ENCODE measurements at regions not wholly inside any gene's neighbourhood (a gene's known extent, or its start where the extent isn't known, plus 50 kb on each side); places are given as distances from the start of the nearest gene placed in this dataset.

- no peaks in the 10 kb centered on the region for H3K36me3 ChIP-seq (ENCODE audit: insufficient read depth, low read length)
- TF ChIP-seq EZH2 (IDR thresholded peaks at IDR 0.05; ENCODE audit: insufficient read depth, low read length): no peak
- TF ChIP-seq CTCF (IDR thresholded peaks at IDR 0.05; ENCODE audit: insufficient read depth, low read depth, low read length): no peak
- H3K4me1 ChIP-seq (ENCODE audit: insufficient read depth, low read length): no peaks in the 10 kb centered on the region
- no peak overlapping the region for H3K9ac ChIP-seq (ENCODE audit: low read length)
- no peaks in the 10 kb centered on the region for H3K27me3 Mint-ChIP-seq (ENCODE audit: low read depth, unreplicated experiment)
- H3K4me2 ChIP-seq (ENCODE audit: low read length): no peak overlapping the region
- no peaks in the 10 kb centered on the region for H3K9me3 Mint-ChIP-seq (ENCODE audit: unreplicated experiment)
- no peak for DNase-seq (ENCODE audit: low read depth)
- H3K4me3 Mint-ChIP-seq (ENCODE audit: unreplicated experiment): no peak overlapping the region
- no peaks in the 10 kb centered on the region for H3K4me1 Mint-ChIP-seq (ENCODE audit: low read depth, unreplicated experiment)
- no peaks in the 10 kb centered on the region for H3K27me3 ChIP-seq (ENCODE audit: insufficient read depth, low read length)
- FAIRE-seq: no peak
- H2AFZ ChIP-seq (ENCODE audit: low read depth, low read length): no peak overlapping the region
- H4K20me1 ChIP-seq (ENCODE audit: insufficient read depth, low read length): no peaks in the 10 kb centered on the region
- no peak overlapping the region for H3K27ac Mint-ChIP-seq (ENCODE audit: unreplicated experiment)
- H3K9me3 ChIP-seq (ENCODE audit: insufficient read depth, low read depth, low read length): no peaks in the 10 kb centered on the region
- no peak overlapping the region for H3K4me3 ChIP-seq (ENCODE audit: insufficient read depth, low read depth, low read length)
- no peaks in the 10 kb centered on the region for H3K79me2 ChIP-seq (ENCODE audit: insufficient read depth, low read length)
- H3K36me3 Mint-ChIP-seq (ENCODE audit: low read depth, unreplicated experiment): no peaks in the 10 kb centered on the region
- H3K27ac ChIP-seq (ENCODE audit: low read depth, low read length): no peak overlapping the region
Measured at GRCh38 chr1:164040754-164041153, 518.2 kb upstream of the PBX1 start.

GRCh38 chr1:164051782-164052181 lies 507.2 kb upstream of the PBX1 start:
- TF ChIP-seq EZH2 (IDR thresholded peaks at IDR 0.05; ENCODE audit: insufficient read depth, low read length) (no peak), CTCF (IDR thresholded peaks at IDR 0.05; ENCODE audit: insufficient read depth, low read depth, low read length) (no peak)
- Mint-ChIP-seq H3K36me3 (ENCODE audit: low read depth, unreplicated experiment) (no peaks in the 10 kb centered on the region), H3K4me3 (ENCODE audit: unreplicated experiment) (no peak overlapping the region), H3K27me3 (ENCODE audit: low read depth, unreplicated experiment) (no peaks in the 10 kb centered on the region), H3K4me1 (ENCODE audit: low read depth, unreplicated experiment) (no peaks in the 10 kb centered on the region), H3K9me3 (ENCODE audit: unreplicated experiment) (no peaks in the 10 kb centered on the region), H3K27ac (ENCODE audit: unreplicated experiment) (no peak overlapping the region)
- Histone ChIP-seq H2AFZ (ENCODE audit: low read depth, low read length) (no peak overlapping the region), H3K9ac (ENCODE audit: low read length) (no peak overlapping the region), H3K27ac (ENCODE audit: low read depth, low read length) (no peak overlapping the region), H3K79me2 (ENCODE audit: insufficient read depth, low read length) (no peaks in the 10 kb centered on the region), H3K36me3 (ENCODE audit: insufficient read depth, low read length) (no peaks in the 10 kb centered on the region), H3K9me3 (ENCODE audit: insufficient read depth, low read depth, low read length) (no peaks in the 10 kb centered on the region), H4K20me1 (ENCODE audit: insufficient read depth, low read length) (no peaks in the 10 kb centered on the region), H3K4me3 (ENCODE audit: insufficient read depth, low read depth, low read length) (no peak overlapping the region), H3K4me2 (ENCODE audit: low read length) (no peak overlapping the region), H3K4me1 (ENCODE audit: insufficient read depth, low read length) (no peaks in the 10 kb centered on the region), H3K27me3 (ENCODE audit: insufficient read depth, low read length) (no peaks in the 10 kb centered on the region)
- no peak for FAIRE-seq
- no peak for DNase-seq (ENCODE audit: low read depth)

GRCh38 chr1:164054331-164054730 lies 504.7 kb upstream of the PBX1 start:
- H3K4me1 ChIP-seq (ENCODE audit: insufficient read depth, low read length): no peaks in the 10 kb centered on the region
- H2AFZ ChIP-seq (ENCODE audit: low read depth, low read length): no peak overlapping the region
- no peaks in the 10 kb centered on the region for H3K79me2 ChIP-seq (ENCODE audit: insufficient read depth, low read length)
- no peak for FAIRE-seq
- H3K36me3 Mint-ChIP-seq (ENCODE audit: low read depth, unreplicated experiment): no peaks in the 10 kb centered on the region
- H3K9me3 ChIP-seq (ENCODE audit: insufficient read depth, low read depth, low read length): no peaks in the 10 kb centered on the region
- no peak overlapping the region for H3K4me3 Mint-ChIP-seq (ENCODE audit: unreplicated experiment)
- H3K4me1 Mint-ChIP-seq (ENCODE audit: low read depth, unreplicated experiment): peaks cover 4% of the 10 kb centered on the region
- H3K36me3 ChIP-seq (ENCODE audit: insufficient read depth, low read length): no peaks in the 10 kb centered on the region
- H3K4me2 ChIP-seq (ENCODE audit: low read length): no peak overlapping the region
- no peaks in the 10 kb centered on the region for H4K20me1 ChIP-seq (ENCODE audit: insufficient read depth, low read length)
- no peak overlapping the region for H3K27ac Mint-ChIP-seq (ENCODE audit: unreplicated experiment)
- no peak overlapping the region for H3K4me3 ChIP-seq (ENCODE audit: insufficient read depth, low read depth, low read length)
- no peaks in the 10 kb centered on the region for H3K27me3 Mint-ChIP-seq (ENCODE audit: low read depth, unreplicated experiment)
- no peaks in the 10 kb centered on the region for H3K27me3 ChIP-seq (ENCODE audit: insufficient read depth, low read length)
- no peak for TF ChIP-seq EZH2 (IDR thresholded peaks at IDR 0.05; ENCODE audit: insufficient read depth, low read length)
- H3K9ac ChIP-seq (ENCODE audit: low read length): no peak overlapping the region
- H3K9me3 Mint-ChIP-seq (ENCODE audit: unreplicated experiment): no peaks in the 10 kb centered on the region
- H3K27ac ChIP-seq (ENCODE audit: low read depth, low read length): no peak overlapping the region
- no peak for DNase-seq (ENCODE audit: low read depth)

Measured in astrocyte (in vitro differentiated cells and primary cell).